ENCODE measurements at regions not wholly inside any gene's neighbourhood (a gene's known extent, or its start where the extent isn't known, plus 50 kb on each side); places are given as distances from the start of the nearest gene placed in this dataset.

DNA sequence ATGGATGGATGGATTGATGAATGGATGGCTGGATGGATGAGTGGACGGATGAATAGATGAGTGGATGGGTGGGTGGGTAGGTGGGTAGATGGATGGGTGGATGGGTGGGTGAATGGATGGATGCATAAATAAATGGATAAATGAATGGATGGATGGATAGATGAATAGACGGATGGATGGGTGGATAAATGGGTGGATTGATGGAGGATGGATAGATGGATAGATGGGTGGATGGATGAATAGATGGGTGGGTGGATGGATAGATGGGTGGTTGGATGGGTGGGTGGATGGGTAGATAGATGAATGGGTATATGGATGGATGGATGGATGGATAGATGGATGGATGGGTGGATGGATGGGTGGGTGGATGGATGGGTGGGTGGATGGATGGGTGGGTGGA, 84.9 kb upstream of the ZNF536 start:
- TF ChIP-seq, protein P1, sequence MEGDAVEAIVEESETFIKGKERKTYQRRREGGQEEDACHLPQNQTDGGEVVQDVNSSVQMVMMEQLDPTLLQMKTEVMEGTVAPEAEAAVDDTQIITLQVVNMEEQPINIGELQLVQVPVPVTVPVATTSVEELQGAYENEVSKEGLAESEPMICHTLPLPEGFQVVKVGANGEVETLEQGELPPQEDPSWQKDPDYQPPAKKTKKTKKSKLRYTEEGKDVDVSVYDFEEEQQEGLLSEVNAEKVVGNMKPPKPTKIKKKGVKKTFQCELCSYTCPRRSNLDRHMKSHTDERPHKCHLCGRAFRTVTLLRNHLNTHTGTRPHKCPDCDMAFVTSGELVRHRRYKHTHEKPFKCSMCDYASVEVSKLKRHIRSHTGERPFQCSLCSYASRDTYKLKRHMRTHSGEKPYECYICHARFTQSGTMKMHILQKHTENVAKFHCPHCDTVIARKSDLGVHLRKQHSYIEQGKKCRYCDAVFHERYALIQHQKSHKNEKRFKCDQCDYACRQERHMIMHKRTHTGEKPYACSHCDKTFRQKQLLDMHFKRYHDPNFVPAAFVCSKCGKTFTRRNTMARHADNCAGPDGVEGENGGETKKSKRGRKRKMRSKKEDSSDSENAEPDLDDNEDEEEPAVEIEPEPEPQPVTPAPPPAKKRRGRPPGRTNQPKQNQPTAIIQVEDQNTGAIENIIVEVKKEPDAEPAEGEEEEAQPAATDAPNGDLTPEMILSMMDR (IDR thresholded peaks at IDR 0.05) = no peak
- no peak for TF ChIP-seq ZFX (IDR thresholded peaks at IDR 0.05; ENCODE audit: borderline replicate concordance)
